ENCODE measurements at regions not wholly inside any gene's neighbourhood (a gene's known extent, or its start where the extent isn't known, plus 50 kb on each side); places are given as distances from the start of the nearest gene placed in this dataset.

GRCh38 chrX:96611619-96612362, 72.9 kb upstream of the DIAPH2 start:
- intact Hi-C loops (cut with DNase I), result no loop called here
- DNase-seq, result no peak

- intact Hi-C loops (cut with DNase I), result no loop called here
- DNase-seq, result no peak
Measured at GRCh38 chrX:96615448-96615847, 69.2 kb upstream of the DIAPH2 start.

DNA sequence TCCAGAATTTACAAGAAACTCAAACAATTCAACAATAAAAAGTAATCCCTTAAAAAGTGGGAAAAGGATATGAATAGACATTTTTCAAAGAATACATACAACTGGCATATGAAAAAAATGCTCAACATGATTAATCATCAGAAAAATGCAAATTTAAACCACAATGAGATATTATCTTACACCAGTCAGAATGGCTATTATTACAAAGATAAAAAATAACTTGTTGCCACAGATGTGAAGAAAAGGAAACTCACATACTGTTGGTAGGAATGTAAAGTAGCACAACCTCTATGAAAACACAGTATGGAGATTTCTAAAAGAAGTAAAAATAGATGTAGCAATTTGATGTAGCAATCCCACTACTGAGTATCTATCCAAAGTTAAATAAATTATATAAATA, 65.1 kb upstream of the DIAPH2 start:
- no peak for DNase-seq
- intact Hi-C loops (cut with DNase I), result no loop called here

- no peak for DNase-seq
- intact Hi-C loops (cut with DNase I), result no loop called here
Measured at GRCh38 chrX:96621811-96622210, 62.8 kb upstream of the DIAPH2 start.

Data from posterior cingulate gyrus (tissue), 11 donors.